ENCODE measurements at regions not wholly inside any gene's neighbourhood (a gene's known extent, or its start where the extent isn't known, plus 50 kb on each side); places are given as distances from the start of the nearest gene placed in this dataset.

DNA sequence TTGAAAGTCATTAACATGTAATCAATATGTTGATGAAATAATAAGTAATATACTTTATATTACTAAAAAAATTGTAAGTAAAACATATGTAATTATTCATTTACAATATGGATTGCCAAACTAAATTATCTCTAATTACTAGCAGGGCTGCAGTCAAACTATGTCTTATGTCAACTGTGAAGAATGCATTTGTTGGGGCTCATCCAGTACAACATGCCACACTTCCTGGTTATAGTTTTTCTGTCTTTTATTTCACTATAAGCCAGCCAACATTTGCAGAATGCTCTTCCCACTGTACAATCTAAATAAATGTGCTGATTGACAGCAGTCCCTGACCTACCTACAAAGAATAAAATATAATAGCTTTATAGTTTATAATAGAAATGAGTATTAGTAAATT, 975.4 kb upstream of the NDST4 start:
- no peak for DNase-seq
- TF ChIP-seq, protein P1, sequence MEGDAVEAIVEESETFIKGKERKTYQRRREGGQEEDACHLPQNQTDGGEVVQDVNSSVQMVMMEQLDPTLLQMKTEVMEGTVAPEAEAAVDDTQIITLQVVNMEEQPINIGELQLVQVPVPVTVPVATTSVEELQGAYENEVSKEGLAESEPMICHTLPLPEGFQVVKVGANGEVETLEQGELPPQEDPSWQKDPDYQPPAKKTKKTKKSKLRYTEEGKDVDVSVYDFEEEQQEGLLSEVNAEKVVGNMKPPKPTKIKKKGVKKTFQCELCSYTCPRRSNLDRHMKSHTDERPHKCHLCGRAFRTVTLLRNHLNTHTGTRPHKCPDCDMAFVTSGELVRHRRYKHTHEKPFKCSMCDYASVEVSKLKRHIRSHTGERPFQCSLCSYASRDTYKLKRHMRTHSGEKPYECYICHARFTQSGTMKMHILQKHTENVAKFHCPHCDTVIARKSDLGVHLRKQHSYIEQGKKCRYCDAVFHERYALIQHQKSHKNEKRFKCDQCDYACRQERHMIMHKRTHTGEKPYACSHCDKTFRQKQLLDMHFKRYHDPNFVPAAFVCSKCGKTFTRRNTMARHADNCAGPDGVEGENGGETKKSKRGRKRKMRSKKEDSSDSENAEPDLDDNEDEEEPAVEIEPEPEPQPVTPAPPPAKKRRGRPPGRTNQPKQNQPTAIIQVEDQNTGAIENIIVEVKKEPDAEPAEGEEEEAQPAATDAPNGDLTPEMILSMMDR (IDR thresholded peaks at IDR 0.05), result no peak
- peaks cover 6% of the 10 kb centered on the region for H3K9me3 Mint-ChIP-seq

GRCh38 chr4:116082808-116083366, 969.5 kb upstream of the NDST4 start:
- H3K27ac Mint-ChIP-seq, result no peak overlapping the region
- H3K9me3 Mint-ChIP-seq, result peaks cover 26% of the 10 kb centered on the region
- no peaks in the 10 kb centered on the region for H3K27me3 Mint-ChIP-seq (ENCODE audit: insufficient read depth)
- H3K36me3 Mint-ChIP-seq (ENCODE audit: low read depth), result no peaks in the 10 kb centered on the region
- no peak for DNase-seq
- no peak overlapping the region for H3K4me3 Mint-ChIP-seq
- TF ChIP-seq, protein P1 (IDR thresholded peaks at IDR 0.05), result no peak
- no peaks in the 10 kb centered on the region for H3K4me1 Mint-ChIP-seq (ENCODE audit: low read depth)

More for the DNA sequence above, 975.4 kb upstream of the NDST4 start:
- no peaks in the 10 kb centered on the region for H3K4me1 Mint-ChIP-seq (ENCODE audit: low read depth)
- H3K27me3 Mint-ChIP-seq (ENCODE audit: insufficient read depth), result no peaks in the 10 kb centered on the region
- H3K36me3 Mint-ChIP-seq (ENCODE audit: low read depth), result no peaks in the 10 kb centered on the region
- no peak overlapping the region for H3K4me3 Mint-ChIP-seq
- no peak overlapping the region for H3K27ac Mint-ChIP-seq

GRCh38 chr4:116073051-116073450, 959.6 kb upstream of the NDST4 start:
- H3K27ac Mint-ChIP-seq, result no peak overlapping the region

DNA sequence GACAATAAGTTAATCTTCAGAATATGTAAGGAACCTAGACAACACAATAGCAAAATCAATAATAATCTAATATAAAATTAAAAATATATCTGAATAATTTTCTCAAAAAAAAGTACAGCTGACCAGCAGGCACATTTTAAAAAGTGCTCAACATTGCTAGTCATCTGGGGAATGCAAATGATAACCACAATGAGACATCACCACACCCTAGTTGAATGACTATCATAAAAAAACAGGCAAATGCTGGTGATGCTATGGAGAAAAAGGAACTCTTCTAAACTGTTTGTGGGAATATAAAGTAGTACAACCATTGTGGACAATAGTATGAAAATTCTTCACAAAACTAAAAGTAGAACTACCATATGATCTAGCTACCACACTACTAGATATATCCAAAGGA, 956.9 kb upstream of the NDST4 start:
- DNase-seq, result no peak
- H3K27ac Mint-ChIP-seq, result no peak overlapping the region
- no peaks in the 10 kb centered on the region for H3K36me3 Mint-ChIP-seq (ENCODE audit: low read depth)
- no peaks in the 10 kb centered on the region for H3K4me1 Mint-ChIP-seq (ENCODE audit: low read depth)
- peaks cover 24% of the 10 kb centered on the region for H3K9me3 Mint-ChIP-seq
- TF ChIP-seq, protein P1 (IDR thresholded peaks at IDR 0.05), result no peak
- H3K4me3 Mint-ChIP-seq, result no peak overlapping the region
- H3K27me3 Mint-ChIP-seq (ENCODE audit: insufficient read depth), result peaks cover 1% of the 10 kb centered on the region; the same call in 1 of the 2 replicates

More at GRCh38 chr4:116073051-116073450, 959.6 kb upstream of the NDST4 start:
- no peaks in the 10 kb centered on the region for H3K36me3 Mint-ChIP-seq (ENCODE audit: low read depth)
- no peak overlapping the region for H3K4me3 Mint-ChIP-seq
- no peaks in the 10 kb centered on the region for H3K27me3 Mint-ChIP-seq (ENCODE audit: insufficient read depth)
- no peaks in the 10 kb centered on the region for H3K4me1 Mint-ChIP-seq (ENCODE audit: low read depth)
- H3K9me3 Mint-ChIP-seq, result peaks cover 34% of the 10 kb centered on the region
- TF ChIP-seq, protein P1 (IDR thresholded peaks at IDR 0.05), result no peak
- DNase-seq, result no peak

- H3K27me3 Mint-ChIP-seq (ENCODE audit: insufficient read depth), result peaks cover 1% of the 10 kb centered on the region; the same call in 1 of the 2 replicates
- H3K4me3 Mint-ChIP-seq, result no peak overlapping the region
Measured at GRCh38 chr4:116066711-116067245, 953.4 kb upstream of the NDST4 start.

More at GRCh38 chr4:116066711-116067245, 953.4 kb upstream of the NDST4 start:
- no peak for DNase-seq
- Mint-ChIP-seq H3K27ac (no peak overlapping the region), H3K9me3 (peaks cover 15% of the 10 kb centered on the region), H3K4me1 (ENCODE audit: low read depth) (no peaks in the 10 kb centered on the region), H3K36me3 (ENCODE audit: low read depth) (no peaks in the 10 kb centered on the region)
- TF ChIP-seq, protein P1 (IDR thresholded peaks at IDR 0.05), result no peak

All from HFFc6 (cell line).